Fibroblast of pulmonary artery (primary cell): ENCODE measurements at regions not wholly inside any gene's neighbourhood (a gene's known extent, or its start where the extent isn't known, plus 50 kb on each side); places are given as distances from the start of the nearest gene placed in this dataset.

Source experiments
- DNase-seq: peaks from one replicate; pipeline ENCODE4 v3.0.0-alpha.2; 2010; ENCODE audit warnings: low read depth
- H3K4me3 ChIP-seq: replicated peaks from 2 replicates; pipeline ENCODE4 v1.5.1; 2011; ENCODE audit warnings: low read depth, mild to moderate bottlenecking, control low read depth, low read length, moderate library complexity
- TF ChIP-seq, protein P1 (sequence below): IDR thresholded peaks from 2 replicates; pipeline ENCODE4 v1.5.1; 2011; ENCODE audit warnings: mild to moderate bottlenecking, control low read depth, low read length, inconsistent platforms; ENCODE audit errors: missing control alignments

DNA sequence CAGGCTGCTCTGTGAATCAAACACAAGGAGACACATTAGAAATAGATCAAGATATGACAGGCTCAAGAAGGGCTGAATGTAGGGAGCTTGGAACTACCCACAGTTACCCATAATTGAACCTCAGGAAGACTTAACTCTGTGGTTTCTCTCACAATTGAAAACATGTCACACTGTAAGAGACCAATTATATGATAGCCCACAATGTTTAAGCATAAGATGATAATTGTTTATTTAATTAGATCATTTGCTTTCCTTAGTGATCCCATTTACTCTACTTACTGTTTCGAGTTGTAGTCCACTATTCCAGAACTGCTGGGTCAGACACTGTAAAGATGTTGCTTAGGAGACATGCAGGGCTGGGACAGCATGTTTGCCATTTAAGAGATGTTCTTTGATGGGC, 201.3 kb upstream of the RARB start:
- TF ChIP-seq, protein P1, sequence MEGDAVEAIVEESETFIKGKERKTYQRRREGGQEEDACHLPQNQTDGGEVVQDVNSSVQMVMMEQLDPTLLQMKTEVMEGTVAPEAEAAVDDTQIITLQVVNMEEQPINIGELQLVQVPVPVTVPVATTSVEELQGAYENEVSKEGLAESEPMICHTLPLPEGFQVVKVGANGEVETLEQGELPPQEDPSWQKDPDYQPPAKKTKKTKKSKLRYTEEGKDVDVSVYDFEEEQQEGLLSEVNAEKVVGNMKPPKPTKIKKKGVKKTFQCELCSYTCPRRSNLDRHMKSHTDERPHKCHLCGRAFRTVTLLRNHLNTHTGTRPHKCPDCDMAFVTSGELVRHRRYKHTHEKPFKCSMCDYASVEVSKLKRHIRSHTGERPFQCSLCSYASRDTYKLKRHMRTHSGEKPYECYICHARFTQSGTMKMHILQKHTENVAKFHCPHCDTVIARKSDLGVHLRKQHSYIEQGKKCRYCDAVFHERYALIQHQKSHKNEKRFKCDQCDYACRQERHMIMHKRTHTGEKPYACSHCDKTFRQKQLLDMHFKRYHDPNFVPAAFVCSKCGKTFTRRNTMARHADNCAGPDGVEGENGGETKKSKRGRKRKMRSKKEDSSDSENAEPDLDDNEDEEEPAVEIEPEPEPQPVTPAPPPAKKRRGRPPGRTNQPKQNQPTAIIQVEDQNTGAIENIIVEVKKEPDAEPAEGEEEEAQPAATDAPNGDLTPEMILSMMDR, result no peak
- H3K4me3 ChIP-seq, result no peak overlapping the region
- no peak for DNase-seq

DNA sequence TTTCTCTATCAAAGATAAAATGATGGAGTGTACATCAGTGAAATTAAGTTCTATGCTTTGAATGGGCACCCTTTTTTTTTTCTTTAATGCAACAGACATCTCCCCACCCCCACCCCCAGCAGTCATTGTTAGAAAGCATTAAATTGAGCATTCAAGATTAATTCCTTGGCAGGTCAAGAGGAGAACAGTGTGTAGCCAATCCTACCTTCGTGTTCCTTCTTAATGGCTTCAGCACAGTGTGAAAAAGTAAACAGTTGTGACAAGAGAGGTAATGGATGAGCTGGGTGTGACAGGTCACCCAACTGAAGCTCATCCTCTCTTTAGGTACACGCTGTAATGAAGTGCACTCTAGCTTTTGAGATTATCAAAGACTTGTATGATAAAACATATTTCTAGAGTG, 198.5 kb upstream of the RARB start:
- DNase-seq, result no peak
- TF ChIP-seq, protein P1, result no peak
- H3K4me3 ChIP-seq, result no peak overlapping the region

DNA sequence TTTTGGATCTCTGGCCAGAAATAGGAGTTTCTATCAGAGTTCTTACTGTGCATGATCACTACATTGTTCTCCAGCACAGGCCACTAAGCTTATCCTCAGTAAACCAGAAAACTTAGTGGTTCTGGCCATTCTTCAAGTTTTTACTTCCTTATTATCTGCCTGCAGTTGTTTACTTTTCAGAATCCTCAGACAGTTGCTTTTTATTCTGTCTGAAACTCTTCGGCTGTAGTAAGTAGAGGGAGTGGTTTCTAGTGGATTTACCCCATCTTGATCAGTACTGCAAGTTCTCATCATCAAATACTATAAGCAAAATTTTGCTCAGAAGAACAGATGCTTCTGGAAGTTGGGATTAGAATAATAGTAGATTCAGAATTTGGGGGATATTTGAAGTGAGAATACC, 193.0 kb upstream of the RARB start:
- DNase-seq, result no peak
- H3K4me3 ChIP-seq, result no peak overlapping the region
- TF ChIP-seq, protein P1, result no peak

DNA sequence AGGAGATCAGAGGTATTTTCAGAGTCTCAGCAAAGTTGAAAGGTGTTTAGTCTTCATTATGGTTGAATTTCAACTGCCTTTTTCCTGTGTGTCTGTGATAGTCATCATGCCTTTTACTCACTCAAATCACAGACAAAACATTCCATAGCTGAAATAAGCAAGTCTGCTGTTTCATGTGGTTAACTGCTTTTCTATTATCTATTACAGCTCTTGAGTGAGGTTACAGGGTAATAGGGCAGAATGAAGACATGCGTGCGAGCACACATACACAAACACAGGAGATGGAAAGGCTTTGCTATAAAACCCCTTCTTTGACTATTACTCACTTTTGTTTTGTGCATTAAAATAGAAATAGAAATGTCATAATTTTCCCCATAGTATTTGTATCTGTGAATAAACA, 192.6 kb upstream of the RARB start:
- TF ChIP-seq, protein P1, result no peak
- H3K4me3 ChIP-seq, result no peak overlapping the region
- DNase-seq, result no peak

DNA sequence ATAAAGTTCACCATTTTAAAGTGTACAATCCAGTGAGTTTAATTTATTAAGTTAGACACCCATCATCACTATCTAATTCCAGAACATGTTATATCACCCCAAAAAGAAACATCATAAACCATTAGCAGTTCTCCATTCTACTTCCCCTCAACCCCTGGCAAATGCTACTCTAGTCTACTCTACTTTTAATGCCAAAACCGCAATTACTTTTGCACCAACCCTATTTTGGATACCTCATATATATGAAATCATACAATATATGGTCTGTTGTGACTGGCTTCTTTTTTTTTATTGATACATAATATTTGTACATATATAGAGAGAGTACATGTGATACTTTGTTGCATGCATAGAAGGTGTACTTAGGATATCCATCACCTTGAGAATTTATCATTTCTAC, 190.5 kb upstream of the RARB start:
- TF ChIP-seq, protein P1, result no peak
- DNase-seq, result no peak
- H3K4me3 ChIP-seq, result no peak overlapping the region

DNA sequence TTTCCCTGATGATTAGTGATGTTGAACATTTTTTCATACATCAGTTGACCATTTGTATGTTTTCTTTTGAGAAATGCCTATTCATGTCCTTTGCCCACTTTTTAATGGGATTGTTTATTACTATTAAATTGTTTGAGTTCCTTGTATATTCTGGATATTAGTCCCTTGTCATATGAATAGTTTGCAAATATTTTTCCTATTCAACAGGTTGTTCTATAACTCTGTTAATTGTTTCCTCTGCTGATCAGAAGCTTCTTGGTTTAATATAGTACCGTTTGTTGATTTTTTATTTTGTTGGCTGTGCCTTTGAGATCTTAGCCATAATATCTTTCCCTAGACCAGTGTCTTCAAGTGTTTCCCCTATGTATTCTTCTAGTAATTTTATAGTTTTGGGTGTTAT, 189.0 kb upstream of the RARB start:
- TF ChIP-seq, protein P1, result no peak
- no peak overlapping the region for H3K4me3 ChIP-seq
- DNase-seq, result no peak

DNA sequence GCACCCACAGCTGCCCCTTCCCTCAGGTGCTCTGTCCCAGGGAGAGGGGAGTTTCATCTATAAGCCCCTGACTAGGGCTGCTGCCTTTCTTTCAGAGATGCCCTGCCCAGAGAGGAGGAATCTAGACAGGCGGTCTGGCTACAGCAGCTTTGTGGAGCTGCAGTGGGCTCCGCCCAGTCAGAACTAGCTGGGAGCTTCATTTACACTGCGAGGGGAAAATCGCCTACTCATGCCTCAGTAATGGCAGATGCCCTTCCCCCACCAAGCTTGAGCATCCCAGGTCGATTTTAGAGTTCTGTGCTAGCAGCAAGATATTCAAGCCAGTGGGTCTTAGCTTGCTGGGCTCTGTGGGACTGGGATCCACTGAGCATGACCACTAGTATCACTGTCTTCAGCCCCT, 181.2 kb upstream of the RARB start:
- TF ChIP-seq, protein P1, result no peak

More for the DNA sequence above, 181.2 kb upstream of the RARB start:
- no peak overlapping the region for H3K4me3 ChIP-seq
- DNase-seq, result no peak
